GM06990 (cell line): ENCODE measurements at regions not wholly inside any gene's neighbourhood (a gene's known extent, or its start where the extent isn't known, plus 50 kb on each side); places are given as distances from the start of the nearest gene placed in this dataset.

Source experiments
- DNase-seq: peaks from one replicate; pipeline ENCODE4 v3.0.0-alpha.2; 2011; ENCODE audit not compliant: insufficient read length; ENCODE audit errors: extremely low read depth
- H3K27me3 ChIP-seq: replicated peaks from 2 replicates; pipeline ENCODE4 v1.6.0; 2011; ENCODE audit warnings: low read length; ENCODE audit not compliant: control insufficient read depth, insufficient read depth
- H3K36me3 ChIP-seq: 2 replicates; pipeline ENCODE4 v1.5.1; 2011; ENCODE audit warnings: low read length; ENCODE audit not compliant: control insufficient read depth, insufficient read depth
- H3K4me3 ChIP-seq: replicated peaks from 2 replicates; pipeline ENCODE4 v1.5.1; 2011; ENCODE audit warnings: low read depth, mild to moderate bottlenecking, control low read depth, low read length
- CTCF ChIP-seq: IDR thresholded peaks from 2 replicates; pipeline ENCODE4 v1.5.1; 2011; ENCODE audit warnings: low read length, control low read depth, mild to moderate bottlenecking, inconsistent platforms; ENCODE audit not compliant: insufficient read depth, poor library complexity, severe bottlenecking

- no peak for TF ChIP-seq CTCF
- Histone ChIP-seq H3K36me3 (no peaks in the 10 kb centered on the region), H3K27me3 (no peaks in the 10 kb centered on the region), H3K4me3 (no peak overlapping the region)
- no peak for DNase-seq
These were observed 1173.1 kb downstream of the UQCRFS1 start for GRCh38 chr19:28039677-28040381.

DNA sequence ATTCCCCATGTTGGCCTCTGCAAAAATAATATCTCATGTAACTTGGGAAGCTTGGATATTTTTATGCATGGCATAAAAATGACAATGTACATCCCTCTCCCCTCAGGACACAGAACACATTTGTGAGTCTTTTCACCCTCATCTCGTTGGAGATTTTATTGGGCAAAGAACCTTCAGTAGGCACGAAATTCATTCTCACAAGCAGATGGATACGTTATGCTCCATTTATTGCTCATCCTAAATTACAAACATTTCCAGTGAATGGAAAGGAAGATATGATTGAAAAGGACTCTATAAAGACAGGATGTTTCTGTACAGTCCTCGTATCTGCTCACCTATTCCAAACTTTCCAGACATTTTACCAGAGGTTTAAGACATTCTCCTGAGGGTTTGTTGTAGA lies 1175.8 kb downstream of the UQCRFS1 start:
- Histone ChIP-seq H3K4me3 (no peak overlapping the region), H3K36me3 (no peaks in the 10 kb centered on the region), H3K27me3 (no peaks in the 10 kb centered on the region)
- no peak for TF ChIP-seq CTCF
- DNase-seq, result no peak

DNA sequence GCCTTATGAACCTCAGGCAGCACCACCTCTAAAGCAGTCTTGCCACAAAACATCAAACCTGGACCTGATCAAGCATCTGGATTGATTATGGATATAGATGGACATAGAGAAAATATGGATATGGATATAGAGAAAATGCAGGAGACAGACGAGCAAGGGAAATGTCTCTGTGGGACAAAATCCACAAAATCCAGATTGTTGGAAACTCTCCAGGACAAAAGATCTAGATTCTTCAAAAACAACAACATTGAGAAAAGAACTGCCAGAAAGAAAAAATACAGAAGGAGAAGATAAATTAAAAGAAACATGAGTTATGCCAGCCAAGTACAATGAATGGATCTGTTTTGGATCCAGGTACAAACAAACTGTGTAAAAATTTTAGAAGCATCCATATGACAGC lies 1176.5 kb downstream of the UQCRFS1 start:
- H3K27me3 ChIP-seq, result no peaks in the 10 kb centered on the region
- no peak for DNase-seq
- TF ChIP-seq CTCF, result no peak
- no peak overlapping the region for H3K4me3 ChIP-seq
- no peaks in the 10 kb centered on the region for H3K36me3 ChIP-seq

- no peaks in the 10 kb centered on the region for H3K36me3 ChIP-seq
- no peaks in the 10 kb centered on the region for H3K27me3 ChIP-seq
- H3K4me3 ChIP-seq, result no peak overlapping the region
- DNase-seq, result no peak
- TF ChIP-seq CTCF, result no peak
These were observed 1178.0 kb downstream of the UQCRFS1 start for GRCh38 chr19:28034936-28035335.

DNA sequence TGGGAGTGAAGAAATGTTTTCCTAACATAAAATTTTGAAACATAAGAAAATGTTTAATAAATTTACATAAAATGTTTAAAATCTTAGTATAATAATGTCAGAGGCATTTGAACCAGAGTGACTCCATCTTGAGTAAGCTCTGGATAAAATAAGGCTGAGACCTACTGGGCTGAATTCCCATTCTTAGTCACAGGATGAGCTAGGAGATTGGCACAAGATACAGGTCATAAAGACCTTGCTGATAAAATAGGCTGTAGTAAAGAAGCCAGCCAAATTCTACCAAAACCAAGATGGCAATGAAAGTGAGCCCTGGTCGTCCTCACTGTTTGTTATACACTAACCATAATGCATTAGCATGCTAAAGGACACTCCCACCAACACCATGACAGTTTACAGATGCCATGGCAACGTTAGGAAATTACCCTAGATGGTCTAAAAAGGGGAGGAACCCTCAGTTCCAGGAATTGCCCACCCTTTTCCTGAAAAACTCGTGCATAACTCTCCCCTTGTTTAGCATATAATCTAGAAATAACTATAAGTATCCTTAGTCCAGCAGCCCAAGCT lies 1184.0 kb downstream of the UQCRFS1 start:
- no peak for DNase-seq
- no peak for TF ChIP-seq CTCF
- no peak overlapping the region for H3K4me3 ChIP-seq
- H3K36me3 ChIP-seq, result no peaks in the 10 kb centered on the region
- H3K27me3 ChIP-seq, result no peaks in the 10 kb centered on the region
